Sciatic nerve (tissue), 2 donors: ENCODE measurements at regions not wholly inside any gene's neighbourhood (a gene's known extent, or its start where the extent isn't known, plus 50 kb on each side); places are given as distances from the start of the nearest gene placed in this dataset.
"Not testable (repeated sequence)": the region's sequence is repeated elsewhere in the genome, so short reads cannot be mapped to it uniquely, and the experiment has no call there.

Experiments used
- ATAC-seq: fragments of 200-7000 bp; cut with Tn5 transposase; one replicate; pipeline ENCODE4 v1.9.1; 2020; ENCODE audit warnings: mild to moderate bottlenecking, moderate library complexity
- DNase-seq: peaks from one replicate; pipeline ENCODE4 v3.0.0-alpha.2; 2020; ENCODE audit warnings: low spot score
- intact Hi-C: fragments of 100-400 bp; cut with DNase I; formaldehyde crosslinking; loops from one replicate; pipeline ENCODE4 v1.14.2; 2022
- donor health status: DM: no; HTN: no; CAD: no.
- donor health status: DM: no; HTN: no; CAD: no.

DNA sequence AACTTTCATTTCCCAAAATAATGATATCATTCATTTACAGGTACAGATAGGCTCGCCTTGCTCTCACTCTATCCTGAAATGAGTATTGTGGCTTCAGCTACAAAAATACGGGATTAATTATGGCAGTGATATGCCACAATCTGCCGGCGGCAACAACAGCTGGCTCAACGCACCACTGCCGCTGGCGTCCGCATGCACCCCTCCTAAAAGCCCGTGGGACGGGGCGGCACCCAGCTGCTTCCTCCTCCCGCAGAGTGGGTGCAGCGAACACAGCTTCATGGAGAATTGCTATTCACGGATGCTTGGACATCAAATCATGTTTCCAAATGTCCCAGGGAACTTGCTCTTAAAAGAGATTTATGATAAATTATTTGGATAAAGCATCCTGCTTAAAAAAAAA lies 266.8 kb downstream of the TEX29 start:
- ATAC-seq (no peak), DNase-seq (no peak)
- intact Hi-C loops, result no loop called here

- DNase-seq, result no peak
- no peak for ATAC-seq
- intact Hi-C loops, result no loop called here
Measured at GRCh38 chr13:111589321-111589720, 268.9 kb downstream of the TEX29 start.

GRCh38 chr13:111589992-111590391 lies 269.6 kb downstream of the TEX29 start:
- intact Hi-C loops, result no loop called here
- DNase-seq (no peak), ATAC-seq (no peak)

DNA sequence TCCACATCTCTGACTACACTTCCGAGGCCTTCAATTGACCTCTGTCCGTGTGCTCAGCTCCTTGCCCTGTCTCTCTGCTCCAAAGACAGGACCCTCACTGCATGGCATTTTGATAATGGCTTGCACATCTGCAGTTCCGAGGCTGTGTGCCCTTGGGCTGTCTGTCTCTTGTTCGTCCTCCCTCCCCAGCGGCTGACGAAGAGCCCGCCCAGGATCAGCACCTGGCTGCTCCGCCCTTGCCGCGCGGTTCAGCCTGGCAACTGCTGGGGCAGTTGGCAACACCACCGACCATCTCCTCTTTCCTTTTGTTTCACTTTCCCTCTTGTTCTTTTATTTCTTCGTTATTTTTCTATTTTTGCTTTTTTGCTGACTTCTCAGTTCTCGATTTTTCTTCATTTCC lies 270.4 kb downstream of the TEX29 start:
- no peak for DNase-seq
- intact Hi-C loops, result no loop called here
- no peak for ATAC-seq

- ATAC-seq, intact Hi-C loops, DNase-seq: not testable (repeated sequence)
Measured at GRCh38 chr13:111593490-111593889, 273.0 kb downstream of the TEX29 start.

DNA sequence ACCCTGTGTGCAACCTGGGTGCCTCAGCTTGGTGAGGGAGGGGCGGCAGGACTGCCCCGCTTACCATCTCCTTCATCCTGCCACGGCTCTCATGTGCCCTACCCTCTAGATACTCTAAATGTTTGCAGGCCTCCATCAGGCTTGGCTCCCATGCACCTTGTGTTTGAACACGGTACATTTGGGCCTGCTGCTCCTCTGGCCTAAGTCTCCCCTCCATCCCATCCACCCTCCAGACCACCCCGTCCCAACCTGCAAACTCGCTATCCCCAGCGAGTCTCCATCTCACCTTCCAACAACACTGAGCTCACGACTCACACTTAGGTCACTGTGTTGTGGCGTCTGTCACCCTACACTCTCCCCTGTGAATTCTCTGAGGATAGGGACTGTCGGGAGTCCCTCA lies 274.2 kb downstream of the TEX29 start:
- no peak for ATAC-seq

DNA sequence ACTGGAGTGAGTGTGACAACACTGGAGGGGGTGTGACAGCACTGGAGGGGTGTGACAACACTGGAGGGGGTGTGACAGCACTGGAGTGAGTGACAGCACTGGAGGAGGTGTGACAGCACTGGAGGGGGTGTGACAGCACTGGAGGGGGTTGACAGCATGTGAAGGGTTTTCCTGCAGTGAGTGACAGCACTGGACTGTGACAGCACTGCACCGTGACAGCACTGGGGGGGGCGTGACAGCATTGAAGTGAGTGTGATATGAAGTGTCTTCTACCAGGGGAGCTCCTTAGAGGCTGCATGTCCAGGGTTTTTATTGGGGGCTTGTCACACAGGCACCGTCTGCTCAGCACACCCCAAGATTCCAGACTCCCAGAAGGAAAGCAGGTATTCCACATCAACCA lies 274.8 kb downstream of the TEX29 start:
- ATAC-seq (no peak), DNase-seq (no peak)
- intact Hi-C loops, result no loop called here

More for the DNA sequence above, 274.2 kb downstream of the TEX29 start:
- intact Hi-C loops, result no loop called here
- no peak for DNase-seq

GRCh38 chr13:111595791-111596190 lies 275.3 kb downstream of the TEX29 start:
- no peak for ATAC-seq
- intact Hi-C loops, result no loop called here
- no peak for DNase-seq

DNA sequence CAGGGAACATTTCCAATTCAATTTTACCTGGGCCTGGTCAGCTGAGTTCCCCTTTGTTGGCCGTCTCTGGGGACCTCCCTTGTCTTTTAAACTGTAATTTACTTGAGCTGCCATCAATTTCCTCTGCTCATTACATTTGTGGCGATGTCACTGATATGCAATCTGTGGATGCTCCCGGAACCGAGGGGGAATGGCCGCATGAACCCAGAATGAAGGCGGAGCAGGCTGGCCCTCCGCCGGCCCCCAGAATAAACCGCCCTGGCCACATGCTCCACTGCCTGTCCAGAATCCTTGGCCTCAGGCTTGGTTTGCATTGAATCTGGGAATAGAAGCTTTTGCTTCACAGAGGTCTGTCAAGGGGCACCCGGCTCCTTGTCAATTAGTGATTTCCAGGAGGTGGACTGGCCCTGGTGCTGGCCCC lies 276.8 kb downstream of the TEX29 start:
- intact Hi-C loops, result no loop called here
- DNase-seq (no peak), ATAC-seq (no peak)

GRCh38 chr13:111597618-111598017 lies 277.2 kb downstream of the TEX29 start:
- no peak for DNase-seq
- ATAC-seq, result no peak

DNA sequence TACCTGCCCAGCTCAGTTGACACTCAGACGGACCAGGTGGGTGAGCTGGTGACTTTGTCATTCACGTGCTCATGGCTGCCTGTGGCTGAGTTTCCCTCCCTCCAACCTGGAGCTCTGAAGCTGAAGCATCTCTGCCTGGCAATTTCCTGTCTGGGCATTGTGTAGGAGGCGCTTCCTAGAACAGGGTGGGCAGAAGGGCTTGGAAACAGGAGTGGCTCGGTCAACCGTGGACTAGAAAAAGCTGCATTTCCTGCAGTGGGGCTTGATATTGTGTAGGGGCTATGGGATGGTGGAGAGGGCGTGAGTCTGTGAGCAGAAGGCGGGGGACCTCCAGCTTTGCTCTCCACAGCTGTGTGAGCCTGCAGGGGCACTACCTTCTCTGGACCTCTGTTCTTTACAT lies 278.3 kb downstream of the TEX29 start:
- no peak for ATAC-seq
- intact Hi-C loops, result no loop called here
- DNase-seq, result no peak

More at GRCh38 chr13:111597618-111598017, 277.2 kb downstream of the TEX29 start:
- intact Hi-C loops, result no loop called here

GRCh38 chr13:111599791-111600190 lies 279.3 kb downstream of the TEX29 start:
- ATAC-seq (no peak), DNase-seq (no peak)
- intact Hi-C loops, result no loop called here

GRCh38 chr13:111602874-111603273 lies 282.4 kb downstream of the TEX29 start:
- no peak for DNase-seq
- intact Hi-C loops, result no loop called here
- ATAC-seq, result no peak

DNA sequence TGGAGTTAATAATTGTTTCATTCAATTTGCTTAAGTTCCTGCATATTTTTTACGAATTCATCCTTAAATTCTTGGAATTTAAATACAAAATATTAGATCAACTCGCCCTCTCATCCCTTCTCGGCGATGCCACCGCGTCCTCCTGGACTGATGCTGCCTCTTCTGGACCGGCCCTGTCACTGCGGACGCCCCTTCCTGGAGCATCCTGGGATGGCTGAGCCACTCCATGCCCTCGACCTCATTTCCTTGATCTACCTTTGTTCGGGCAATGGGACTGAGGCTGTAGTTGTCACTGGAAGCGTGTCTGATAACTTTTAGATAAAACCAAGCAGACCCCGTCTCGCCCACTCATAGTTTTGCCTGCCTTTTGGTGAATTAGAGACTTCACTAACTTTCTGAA lies 283.7 kb downstream of the TEX29 start:
- no peak for DNase-seq
- no peak for ATAC-seq
- intact Hi-C loops, result no loop called here

GRCh38 chr13:111608556-111608955 lies 288.1 kb downstream of the TEX29 start:
- ATAC-seq (no peak), DNase-seq (no peak)
- intact Hi-C loops, result no loop called here

- DNase-seq, result no peak
- no peak for ATAC-seq
- intact Hi-C loops, result no loop called here
Measured at GRCh38 chr13:111609631-111610030, 289.2 kb downstream of the TEX29 start.

- DNase-seq (no peak), ATAC-seq (no peak)
- intact Hi-C loops, result no loop called here
Measured at GRCh38 chr13:111610081-111610480, 289.6 kb downstream of the TEX29 start.

GRCh38 chr13:111610879-111611278 lies 290.4 kb downstream of the TEX29 start:
- ATAC-seq, result no peak
- no peak for DNase-seq
- intact Hi-C loops, result no loop called here

DNA sequence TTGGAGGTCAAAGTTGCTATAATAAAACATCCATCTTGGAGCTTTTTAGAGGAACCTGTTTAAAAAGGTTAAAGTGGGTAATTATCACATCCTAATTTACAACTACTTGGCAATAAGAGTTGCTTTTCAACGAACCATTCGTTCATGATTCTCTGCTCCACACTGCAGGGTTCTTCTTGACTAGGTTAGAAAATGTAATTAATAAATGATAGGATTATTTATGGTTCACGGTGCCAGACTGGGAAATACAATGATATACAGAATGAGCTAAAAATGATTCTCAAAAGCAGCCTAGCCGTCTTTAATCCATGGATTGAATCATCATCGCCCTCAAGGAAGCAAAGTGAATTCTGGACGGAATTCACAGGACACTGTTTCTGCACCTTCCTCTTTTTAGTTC lies 291.2 kb downstream of the TEX29 start:
- intact Hi-C loops, result no loop called here
- ATAC-seq, result no peak
- no peak for DNase-seq

- DNase-seq (no peak), ATAC-seq (no peak)
- intact Hi-C loops, result no loop called here
Measured at GRCh38 chr13:111612886-111613285, 292.4 kb downstream of the TEX29 start.

DNA sequence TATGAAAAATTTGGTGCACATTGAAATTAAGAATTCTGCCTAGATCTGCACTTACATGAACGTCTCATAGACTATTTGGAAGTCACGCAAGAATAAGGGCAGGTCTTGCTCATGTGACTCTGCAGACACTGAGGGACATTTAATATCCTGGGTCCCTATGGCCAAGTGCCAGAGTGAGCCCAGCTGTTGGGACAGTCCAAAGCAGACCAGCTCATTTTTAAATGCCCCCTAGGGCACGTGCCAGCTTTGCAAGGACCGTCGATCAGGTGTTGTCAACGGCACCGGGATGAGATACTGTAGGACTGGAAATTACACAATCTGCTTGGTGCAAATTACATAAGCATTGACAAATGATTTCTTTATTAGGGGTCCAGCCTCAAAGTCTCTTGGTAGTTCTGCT lies 293.6 kb downstream of the TEX29 start:
- no peak for DNase-seq
- intact Hi-C loops, result no loop called here
- no peak for ATAC-seq

- DNase-seq, result no peak
- intact Hi-C loops, result no loop called here
- ATAC-seq, result no peak
Measured at GRCh38 chr13:111614613-111615012, 294.2 kb downstream of the TEX29 start.
